Cerebellar nuclear complex (tissue), 1 donor: ENCODE measurements at regions not wholly inside any gene's neighbourhood (a gene's known extent, or its start where the extent isn't known, plus 50 kb on each side); places are given as distances from the start of the nearest gene placed in this dataset.

ENCODE experiments used
- DNase-seq, 2 experiments: peaks; one replicate each; lab custom pipeline; 2025; lab: John Stamatoyannopoulos, UW

- no peak for DNase-seq
Measured at GRCh38 chr17:5694551-5694950, 110.2 kb upstream of the NLRP1 start.

GRCh38 chr17:5695480-5695879 is 111.2 kb upstream of the NLRP1 start:
- DNase-seq, result no peak

DNA sequence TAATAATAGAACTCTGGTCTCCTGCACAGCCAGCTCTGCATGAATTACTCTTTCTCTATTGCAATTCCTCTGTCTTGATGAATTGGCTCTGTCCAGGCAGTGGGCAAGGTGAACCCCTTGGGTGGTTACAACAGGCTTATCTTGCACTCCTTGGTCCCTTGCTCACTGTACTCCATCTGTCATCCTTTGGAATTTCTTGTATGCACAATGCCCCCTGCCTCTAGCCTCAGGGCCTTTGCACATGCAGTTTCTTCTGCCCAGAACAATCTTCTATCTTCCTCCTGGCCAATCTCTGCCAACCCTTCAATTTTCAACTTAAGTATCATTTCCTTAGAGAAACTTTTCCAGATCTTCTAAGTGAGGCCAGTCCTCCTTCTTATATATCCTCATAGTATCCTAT is 114.7 kb upstream of the NLRP1 start:
- no peak for DNase-seq

DNA sequence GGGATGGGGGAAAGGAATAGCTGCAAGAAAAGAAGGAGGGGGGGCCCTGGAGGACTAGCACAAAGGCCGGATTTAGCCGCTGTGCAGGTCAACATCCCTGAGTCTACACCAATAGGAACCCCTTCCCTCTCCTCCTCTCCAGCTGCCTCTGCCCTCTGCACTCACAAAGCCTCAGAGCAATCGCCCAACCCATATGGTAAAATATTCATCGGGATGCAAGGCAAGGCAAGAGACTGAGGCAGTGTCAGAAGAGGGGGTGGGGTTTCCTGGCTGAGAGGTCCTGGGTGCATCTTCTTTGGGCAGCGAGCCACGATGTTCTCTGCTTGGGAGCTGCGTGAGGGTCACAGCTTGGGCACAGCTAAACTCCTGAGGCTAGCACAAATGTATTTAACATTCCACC is 115.5 kb upstream of the NLRP1 start:
- DNase-seq, result no peak

DNA sequence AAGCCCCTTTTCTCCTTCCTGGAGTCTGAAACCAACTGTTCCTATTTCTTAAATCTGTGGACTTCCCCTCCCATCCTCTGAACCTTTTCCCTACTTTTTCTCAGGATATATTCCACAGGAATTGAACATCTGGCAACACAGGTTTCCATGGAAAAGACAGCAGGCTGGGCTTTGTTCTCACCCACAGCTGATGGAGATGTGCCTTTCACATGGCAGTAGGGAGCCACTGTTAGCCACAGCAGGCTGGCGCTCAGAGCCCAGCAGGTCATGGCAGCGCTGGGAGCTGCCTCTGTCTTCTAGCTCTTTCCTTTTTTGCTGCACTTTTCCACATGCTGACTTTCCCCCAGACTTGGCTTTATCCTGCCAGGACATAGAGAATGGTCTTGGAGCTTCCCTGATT is 116.4 kb upstream of the NLRP1 start:
- no peak for DNase-seq

DNA sequence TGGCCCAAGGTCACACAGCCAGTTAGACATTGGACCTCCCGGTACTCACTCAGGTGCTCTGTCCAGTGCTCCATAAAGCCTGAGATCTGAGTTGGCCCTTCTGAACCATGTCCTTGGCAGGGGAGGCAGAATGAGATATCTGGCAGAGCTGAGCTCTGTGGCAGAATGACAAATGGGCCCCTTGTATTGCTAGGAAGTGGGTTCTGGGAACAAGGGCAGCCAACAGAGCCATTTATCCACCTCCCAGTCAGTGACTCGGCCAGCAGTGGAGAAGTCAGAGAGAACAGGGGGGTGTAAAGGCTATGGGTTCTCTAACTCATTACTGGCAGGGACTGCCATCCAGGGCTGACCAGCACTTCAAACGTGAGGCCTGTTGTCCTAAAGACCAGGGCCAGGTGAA is 117.1 kb upstream of the NLRP1 start:
- DNase-seq, result no peak

DNA sequence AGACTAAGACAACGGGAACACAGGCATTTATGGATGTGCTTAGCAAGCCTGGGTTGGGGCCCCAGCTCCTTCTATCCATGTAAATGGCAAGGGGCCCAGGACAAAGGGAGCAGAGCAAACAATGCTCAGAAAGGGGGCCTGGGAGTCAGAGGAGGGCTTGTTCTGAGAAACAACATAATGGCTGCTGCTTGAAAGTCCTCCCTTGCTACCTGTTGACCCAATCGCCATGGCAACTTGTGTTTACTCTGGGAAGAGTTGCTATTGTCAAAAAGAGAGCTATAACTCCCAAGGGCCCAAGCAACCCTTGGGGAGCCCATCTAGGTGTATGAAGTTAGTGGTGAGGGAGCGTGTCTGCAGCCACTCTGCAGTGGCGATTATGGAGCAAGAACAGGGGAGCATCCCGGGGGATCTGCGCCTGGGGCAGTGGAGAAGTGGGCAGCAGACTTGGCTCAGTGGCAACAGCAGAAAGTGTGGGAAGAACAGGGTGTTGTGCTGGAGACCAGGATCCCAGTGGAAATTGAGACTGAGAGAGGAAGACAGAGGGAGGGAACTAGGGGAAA is 118.7 kb upstream of the NLRP1 start:
- no peak for DNase-seq

GRCh38 chr17:5703736-5704135 is 119.4 kb upstream of the NLRP1 start:
- DNase-seq, result no peak

- no peak for DNase-seq
Measured at GRCh38 chr17:5705081-5705875, 121.0 kb upstream of the NLRP1 start.

GRCh38 chr17:5705876-5706576 is 121.7 kb upstream of the NLRP1 start:
- DNase-seq, result no peak

GRCh38 chr17:5706577-5707210 is 122.4 kb upstream of the NLRP1 start:
- no peak for DNase-seq

- DNase-seq, result no peak
Measured at GRCh38 chr17:5707482-5707881, 123.2 kb upstream of the NLRP1 start.

GRCh38 chr17:5708344-5708743 is 124.0 kb upstream of the NLRP1 start:
- DNase-seq, result no peak

- no peak for DNase-seq
Measured at GRCh38 chr17:5711344-5711743, 127.0 kb upstream of the NLRP1 start.

DNA sequence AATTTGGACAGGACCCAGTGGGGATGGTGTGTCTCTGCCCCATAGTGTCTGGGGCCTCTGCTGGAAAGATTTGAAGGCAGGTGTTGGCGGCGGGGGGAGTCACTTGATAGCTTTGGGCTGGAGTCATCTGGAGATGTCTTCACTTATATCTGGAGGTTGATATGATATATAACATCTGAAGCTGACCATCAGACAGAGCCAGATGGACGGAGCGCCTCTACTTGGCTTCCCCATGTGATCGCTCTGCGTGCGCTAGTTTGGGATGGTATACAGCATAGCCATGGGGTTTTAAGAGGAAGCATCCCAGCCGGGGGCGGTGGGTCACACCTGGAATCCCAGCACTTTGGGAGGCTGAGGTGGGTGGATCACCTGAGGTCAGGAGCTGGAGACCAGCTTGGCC is 130.7 kb upstream of the NLRP1 start:
- DNase-seq, result no peak

GRCh38 chr17:5715478-5715877 is 131.2 kb upstream of the NLRP1 start:
- DNase-seq, result no peak

- DNase-seq, result no peak
Measured at GRCh38 chr17:5718726-5719125, 134.4 kb upstream of the NLRP1 start.

- no peak for DNase-seq
Measured at GRCh38 chr17:5719976-5720375, 135.7 kb upstream of the NLRP1 start.

DNA sequence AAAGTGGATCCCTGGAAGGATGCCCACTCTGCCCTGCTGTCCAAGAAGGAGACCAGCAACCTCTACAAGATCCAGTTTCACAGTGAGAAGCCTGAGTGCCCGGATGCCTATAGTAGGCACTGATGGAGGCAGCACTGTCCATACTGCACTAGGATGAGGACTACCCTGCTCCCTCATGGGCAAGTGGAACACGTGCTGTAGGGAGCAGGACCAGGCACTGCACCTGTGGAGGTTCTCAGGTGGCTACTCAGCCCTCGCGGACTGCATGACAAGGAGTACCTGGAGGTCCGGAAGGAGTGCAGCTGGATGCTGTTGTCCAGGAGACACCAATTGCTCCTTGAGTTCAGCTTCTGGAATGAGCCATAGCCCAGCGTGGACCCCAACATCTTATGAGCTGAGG is 146.1 kb upstream of the NLRP1 start:
- no peak for DNase-seq

GRCh38 chr17:5740937-5741336 is 156.6 kb upstream of the NLRP1 start:
- DNase-seq, result no peak

- no peak for DNase-seq
Measured at GRCh38 chr17:5741810-5742209, 157.5 kb upstream of the NLRP1 start.

DNA sequence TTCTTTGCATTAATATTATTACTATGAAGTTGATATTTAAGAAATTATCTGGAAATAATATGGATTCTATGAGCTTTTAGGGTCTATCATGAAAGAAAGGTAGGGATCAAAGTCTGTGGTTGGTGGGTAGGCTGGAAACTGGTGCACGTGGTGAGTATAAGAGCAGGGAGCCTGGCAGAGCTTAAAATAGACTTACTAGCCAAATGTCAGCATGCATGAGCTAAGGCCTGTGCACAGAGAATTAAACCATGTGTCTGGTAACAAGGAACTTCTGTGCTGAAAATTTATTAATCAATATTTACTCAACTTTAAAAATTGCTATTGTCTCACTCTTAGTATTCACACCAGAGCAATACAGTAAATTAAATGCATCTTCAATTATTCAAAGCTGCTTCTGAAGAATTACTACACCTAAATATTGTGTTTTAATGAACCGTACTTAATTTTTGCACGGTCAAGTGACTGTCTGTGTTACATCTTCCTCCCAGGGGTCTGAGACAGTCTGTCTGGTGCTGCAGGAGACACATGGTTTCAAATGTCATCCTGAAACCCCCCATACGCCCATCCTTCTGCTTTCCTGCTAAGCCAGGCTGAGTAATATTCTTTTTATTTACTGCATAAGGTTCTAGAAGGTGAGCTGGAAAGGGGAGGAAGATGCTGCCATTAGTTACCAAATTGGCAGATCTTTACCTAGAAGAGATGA is 161.0 kb upstream of the NLRP1 start:
- no peak for DNase-seq
